SKM-1 (cell line): ENCODE measurements at regions not wholly inside any gene's neighbourhood (a gene's known extent, or its start where the extent isn't known, plus 50 kb on each side); places are given as distances from the start of the nearest gene placed in this dataset.
"Not testable (repeated sequence)": the region's sequence is repeated elsewhere in the genome, so short reads cannot be mapped to it uniquely, and the experiment has no call there.

ENCODE experiments used
- DNase-seq: peaks from one replicate; lab custom pipeline; 2025; ENCODE audit not compliant: unreplicated experiment; lab: John Stamatoyannopoulos, UW

DNA sequence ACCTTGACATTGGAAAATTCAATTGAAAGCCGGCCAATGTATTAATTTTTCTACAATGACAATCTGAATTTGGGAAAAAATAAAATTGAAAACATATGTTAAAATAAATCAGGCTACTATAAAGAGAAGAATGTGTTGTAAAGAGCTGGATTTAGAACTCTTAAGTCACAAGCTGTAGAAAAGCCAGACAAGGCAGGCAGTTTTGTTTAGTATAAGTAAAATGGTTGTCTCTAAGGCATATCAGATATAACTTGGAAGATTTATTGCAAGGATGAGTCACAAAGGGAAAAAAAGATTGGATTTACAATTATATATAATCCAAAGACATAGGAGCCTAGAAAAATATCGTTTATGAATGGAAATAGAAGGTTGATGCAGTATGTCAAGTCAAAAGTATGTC lies 549.1 kb upstream of the EPHA5 start:
- no peak for DNase-seq

DNA sequence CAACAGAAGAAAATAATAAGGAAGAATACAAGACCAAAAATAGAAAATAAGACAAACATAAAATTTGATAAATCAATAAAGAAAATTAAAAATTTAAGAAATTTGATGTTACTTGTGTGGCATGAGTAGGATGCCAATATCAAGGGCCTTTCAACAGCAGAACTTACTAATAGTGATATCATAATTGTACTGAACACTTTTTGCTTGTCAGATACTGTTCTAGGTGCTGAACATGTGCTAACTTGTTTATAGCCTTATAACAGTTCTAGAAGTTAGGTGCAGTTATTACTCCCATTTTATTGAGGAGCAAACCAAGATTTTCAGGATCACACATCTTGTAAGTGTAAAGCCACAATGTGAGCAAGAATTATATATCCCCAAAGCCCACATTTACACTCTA lies 546.0 kb upstream of the EPHA5 start:
- no peak for DNase-seq

DNA sequence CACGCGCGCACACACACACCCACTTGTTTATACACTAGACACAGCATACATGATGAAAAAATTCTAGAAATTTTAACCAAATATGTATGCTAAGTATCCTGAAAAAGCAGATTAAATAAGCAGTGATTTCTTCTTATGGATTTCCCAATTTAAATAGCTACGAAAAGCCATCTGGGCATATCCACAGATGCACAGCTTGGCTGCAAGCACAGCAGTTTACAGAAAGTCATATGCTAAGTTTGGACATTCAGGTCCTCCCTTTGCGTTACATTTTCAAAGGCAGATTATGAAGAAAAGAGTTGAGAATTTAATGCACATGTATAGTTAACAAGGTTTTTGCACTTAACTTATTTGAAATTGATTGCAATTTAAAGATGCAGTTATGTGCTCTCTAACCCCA lies 542.2 kb upstream of the EPHA5 start:
- DNase-seq: no peak

DNA sequence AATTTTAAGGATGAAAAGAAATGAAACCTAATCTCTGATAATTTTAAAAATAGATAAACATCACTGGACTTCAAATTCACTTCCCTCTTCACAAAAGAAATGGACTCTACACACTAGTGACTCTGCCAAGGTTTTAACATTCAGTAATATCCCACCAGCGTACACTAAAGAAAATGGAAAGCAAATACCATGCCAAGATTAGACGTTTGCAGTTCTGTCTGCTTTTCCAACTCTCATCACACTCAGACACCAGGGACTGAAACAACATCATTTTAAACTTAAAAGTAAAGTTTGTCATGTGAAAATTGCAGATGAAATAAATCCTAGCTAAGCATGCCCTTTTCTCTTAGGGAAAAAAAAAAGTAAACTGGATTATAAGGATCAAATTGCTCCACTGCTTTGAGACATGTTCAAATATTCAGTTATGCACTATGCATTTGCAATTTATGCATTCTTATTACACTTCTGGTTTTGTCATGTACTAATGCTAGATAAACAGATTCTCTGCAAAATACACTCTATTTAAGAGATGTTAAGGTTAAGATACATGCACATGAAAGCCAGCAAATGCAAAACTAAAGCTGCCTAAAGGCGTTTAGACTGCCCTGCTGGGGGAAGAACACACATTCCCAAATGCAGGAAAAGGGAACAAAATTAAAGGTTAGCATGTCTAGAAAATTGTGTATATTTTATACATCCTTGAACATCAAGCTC lies 534.4 kb upstream of the EPHA5 start:
- DNase-seq: no peak

DNA sequence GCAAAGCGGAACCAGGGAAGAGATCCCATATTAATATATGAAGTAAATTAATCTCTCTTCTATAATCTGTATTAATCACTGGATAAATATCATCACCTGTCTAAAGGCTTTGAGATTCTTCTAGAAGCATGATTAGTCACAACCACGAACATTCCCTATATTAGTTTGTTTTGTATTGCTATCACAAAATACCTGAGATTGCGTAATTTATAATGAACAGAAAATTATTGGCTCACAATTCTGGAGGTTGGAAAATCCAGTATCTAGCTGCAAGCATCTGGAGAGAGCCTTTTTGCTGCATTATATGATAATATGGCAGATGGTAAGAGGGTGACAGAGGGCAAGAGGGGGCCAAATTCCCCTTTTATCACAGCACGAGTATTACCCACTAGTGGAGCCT lies 532.6 kb upstream of the EPHA5 start:
- no peak for DNase-seq

DNA sequence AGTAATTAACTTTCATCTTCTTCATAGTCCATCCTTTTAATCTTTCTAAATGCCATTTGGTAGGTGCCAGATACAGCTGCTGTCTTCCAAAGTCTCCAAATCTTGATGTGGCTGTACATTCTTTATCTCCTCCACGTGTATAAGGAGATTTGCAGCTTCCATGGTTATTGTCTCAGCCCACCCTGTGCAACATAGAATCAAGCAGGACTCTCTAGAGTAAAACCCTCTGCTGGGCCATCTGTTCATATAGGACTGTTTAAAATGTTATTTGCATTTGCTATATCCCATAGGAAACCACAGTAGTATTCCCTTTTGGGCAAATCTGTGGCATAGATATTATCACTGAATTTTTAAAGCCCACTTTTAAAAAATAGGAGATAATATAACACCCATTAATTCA lies 527.2 kb upstream of the EPHA5 start:
- DNase-seq: no peak

DNA sequence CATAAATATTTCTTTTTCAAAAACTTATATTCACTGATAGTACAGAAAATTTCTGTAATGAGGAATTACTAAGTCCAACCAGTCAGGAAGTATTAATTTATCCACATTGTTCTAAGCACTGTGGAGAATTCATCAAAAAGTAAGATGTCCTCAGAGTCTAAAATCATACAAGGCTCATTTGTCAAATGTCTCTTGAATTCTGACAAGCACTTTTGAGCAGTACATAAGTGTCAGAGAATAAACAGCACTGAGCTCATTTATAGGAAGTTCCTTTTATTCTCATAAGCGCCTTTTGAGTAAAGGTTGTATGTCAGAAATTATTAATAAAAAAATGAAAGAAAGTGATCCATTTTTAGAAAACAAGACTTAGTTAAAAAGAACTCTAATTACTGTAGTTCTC lies 523.2 kb upstream of the EPHA5 start:
- no peak for DNase-seq

DNA sequence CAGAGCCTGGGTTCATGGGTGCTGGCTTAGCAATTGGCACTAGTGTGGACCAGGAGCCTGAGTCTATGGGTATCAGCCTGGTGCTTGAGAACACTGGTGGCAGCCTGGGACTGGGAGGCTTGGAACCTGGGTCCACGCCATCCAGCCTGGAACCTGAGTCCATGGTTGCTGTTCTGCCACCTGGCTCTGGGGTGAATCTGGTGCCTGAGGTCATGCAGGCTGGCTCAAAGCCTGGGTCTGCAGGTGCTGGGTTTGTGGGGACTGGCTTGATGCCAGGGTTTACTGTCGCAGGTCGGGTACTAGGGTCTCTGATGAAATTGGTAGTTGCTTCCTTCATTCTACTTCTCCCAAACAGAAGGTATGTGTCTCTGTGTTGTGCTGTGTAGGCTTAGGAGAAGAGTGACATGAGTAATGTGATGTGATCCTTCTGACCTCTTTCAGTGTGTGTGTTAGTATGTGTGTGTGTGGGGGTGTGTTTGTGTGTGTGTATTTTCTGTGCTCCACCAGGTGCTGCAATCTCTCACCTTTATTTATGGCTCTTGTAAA lies 517.0 kb upstream of the EPHA5 start:
- no peak for DNase-seq

DNA sequence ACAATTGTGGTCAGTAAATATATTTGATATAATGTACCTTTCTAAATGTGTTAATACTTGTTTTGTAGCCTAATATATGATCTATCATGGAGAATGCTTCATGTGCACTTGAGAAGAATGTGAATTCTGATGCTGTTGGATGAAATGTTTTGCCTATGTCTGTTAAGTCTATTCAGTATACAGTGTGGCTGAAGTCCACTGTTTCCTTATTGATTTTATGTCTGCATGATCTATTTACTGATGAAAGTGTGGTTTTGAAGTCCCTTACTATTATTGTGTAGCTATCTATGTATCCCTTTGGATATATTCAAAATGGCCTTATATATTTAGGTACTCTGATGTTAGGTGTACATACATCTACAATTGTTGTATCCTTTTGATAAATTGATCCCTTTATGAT lies 515.8 kb upstream of the EPHA5 start:
- no peak for DNase-seq

DNA sequence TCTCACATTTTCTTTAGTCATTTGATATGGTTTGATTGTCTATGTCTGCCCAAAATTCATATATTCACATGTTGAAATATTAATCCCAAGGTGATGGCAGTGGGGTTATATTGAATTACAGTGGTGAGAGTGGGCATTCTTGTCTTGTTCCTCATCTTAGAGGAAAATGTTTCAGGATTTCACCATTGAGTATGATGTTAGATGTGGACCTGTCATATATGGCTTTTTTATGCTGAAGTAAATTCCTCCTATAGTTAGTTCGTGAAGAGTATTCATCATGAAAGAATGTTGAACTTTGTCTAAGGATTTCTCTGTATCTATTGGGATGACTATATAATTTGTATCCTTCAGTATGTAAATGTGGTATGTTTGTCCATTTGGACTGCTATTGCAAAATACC lies 512.3 kb upstream of the EPHA5 start:
- DNase-seq: no peak

DNA sequence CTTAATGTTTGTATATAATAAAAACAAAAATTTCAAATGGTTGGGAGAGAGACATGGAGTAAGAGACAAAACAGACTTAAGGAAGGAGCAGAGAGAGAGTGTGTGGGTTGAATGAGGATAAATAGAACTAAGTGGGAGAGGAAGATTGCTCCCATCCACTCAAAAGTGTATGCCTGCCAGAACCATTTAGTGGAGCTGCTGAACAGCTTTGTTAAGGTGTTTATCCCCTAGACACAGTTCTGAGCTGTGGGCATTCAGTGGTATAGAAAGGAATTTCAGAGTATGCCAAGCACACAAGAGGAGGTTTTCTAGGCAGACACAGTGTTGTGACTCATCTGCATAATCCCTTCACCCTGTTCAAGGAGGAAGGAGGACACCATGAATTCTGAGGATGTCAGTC lies 508.6 kb upstream of the EPHA5 start:
- DNase-seq: no peak

DNA sequence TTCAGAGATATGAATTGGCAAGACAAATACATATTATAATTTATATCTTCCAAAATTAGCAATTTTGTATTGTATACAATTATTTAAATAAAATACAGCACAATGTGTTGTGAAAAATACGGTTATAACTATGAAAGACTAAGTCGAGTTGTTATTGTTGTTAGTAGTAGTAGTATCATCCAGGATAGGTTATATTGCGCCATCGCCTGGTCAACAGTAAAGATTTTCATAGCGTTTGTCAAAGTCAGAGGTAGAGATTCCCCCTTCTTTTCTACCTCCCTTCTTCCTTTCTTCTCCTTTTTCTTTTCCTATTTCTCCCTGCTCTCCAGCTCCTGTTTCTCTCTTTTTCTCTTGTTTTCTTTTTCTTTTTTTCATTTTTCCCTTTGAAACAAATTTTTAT lies 499.1 kb upstream of the EPHA5 start:
- no peak for DNase-seq

DNA sequence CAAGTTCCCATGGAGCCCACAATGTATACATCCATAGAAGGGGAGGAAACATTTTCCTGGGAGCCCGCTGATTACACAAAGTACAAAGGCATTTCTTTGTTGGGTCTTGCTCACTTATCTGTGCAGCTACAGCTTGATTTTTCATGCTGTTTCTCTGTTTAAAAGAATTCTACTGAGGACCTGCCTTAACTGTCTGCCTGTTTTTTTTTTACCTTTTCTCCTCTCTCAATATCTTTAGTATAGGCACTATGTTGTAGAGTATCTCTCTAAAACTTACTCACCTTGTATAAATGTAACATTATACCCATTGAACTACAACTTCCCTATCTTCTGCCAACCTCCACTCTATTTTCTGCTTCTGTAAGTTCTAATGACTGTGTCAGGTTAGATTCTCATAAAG lies 494.6 kb upstream of the EPHA5 start:
- no peak for DNase-seq

DNA sequence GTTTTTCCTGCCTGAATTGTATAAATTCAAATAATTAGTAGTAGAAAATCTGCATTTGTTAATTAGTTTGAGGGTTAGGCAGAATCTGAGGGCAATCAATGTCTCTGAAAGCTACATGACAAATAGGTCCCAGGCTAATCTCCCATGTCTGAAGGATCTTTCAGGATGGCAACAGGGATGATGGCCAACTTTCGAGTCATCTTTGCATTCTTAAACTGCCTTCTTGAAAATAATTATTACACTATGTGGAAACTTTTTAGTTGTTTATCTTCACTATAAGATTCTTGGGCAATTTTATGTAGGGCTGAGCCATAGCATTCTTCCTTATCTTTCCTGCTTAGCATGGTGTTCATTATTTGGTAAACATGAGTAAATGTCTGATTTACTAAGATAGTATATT lies 490.3 kb upstream of the EPHA5 start:
- no peak for DNase-seq

DNA sequence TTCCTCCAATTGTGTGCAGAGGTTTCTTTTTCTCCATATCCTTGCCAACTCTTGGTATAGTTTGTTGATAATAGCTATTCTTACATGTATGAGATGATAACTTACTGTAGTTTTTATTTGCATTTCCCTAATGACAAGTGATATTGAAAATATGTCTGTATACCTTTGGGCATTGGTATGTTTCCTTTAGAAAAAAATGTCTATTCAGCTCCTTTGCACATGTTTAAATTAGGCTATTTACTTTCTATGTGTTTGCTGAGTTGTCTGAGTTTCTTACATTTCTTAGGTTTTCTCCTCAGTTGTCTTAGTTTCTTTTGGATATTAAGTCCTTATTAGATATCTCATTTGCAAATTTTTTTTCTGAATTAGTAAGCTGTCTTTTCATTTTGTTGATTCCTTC lies 487.3 kb upstream of the EPHA5 start:
- no peak for DNase-seq

DNA sequence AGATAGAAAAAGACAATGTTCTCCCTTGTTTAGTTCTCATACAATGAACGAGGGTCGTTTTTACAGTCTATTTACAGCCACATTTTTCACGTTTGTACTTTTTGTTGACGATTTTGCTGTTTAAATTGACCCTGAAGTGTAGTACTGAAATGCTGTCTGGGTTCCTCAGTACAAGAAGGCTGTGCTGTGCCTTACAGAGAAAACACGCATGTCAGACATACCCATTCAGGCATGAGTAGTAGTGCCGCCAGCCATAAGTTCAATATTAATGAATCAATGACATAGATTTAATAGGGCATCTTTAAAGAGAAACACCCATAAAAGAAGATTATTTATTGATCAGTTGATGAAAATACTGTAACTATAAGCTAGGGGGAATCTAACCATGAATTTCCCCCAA lies 459.8 kb upstream of the EPHA5 start:
- no peak for DNase-seq

DNA sequence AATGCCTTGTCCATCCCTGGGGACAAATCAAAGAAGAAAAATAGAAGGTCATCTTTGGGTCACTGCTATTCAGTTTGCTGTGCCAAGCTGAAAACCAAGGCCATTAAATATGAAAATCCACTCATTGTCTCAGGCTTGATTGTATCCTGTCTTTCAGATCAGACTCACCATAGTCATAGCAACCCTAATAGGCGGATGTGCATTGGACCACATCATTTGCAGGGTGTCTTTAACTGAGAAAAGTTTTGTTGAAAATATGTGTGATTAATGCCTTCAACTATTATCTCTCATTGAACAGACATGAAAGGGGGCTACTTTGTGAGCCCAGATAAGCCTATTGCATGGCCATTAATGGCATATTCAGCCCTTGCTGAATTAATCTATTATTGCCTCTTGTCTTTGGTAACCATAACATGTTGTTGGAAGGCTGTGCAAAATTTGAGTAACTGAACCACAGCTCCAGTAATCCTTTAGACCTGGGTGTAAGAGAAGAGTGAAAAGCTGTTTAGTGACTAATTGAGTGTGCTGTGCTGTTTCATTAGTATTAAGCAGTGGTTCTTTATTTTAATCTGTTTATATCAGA lies 453.6 kb upstream of the EPHA5 start:
- no peak for DNase-seq

DNA sequence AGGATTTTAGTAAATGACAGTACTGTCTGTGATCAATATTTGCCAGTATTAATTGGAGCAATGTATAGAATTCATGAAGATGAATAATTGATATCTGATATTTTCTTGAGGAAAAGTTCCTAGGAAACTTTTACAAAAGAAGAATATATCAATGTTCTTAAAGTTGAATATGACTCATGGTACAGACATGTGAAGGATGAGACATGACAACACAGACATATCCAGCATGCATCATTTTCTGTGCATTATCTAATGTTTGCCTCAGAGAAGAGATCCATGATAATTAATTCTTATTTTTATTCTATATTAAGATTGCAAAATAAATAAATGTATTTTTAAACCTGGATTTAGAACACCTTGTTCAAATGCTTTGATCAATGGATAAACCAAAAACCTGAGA lies 452.9 kb upstream of the EPHA5 start:
- no peak for DNase-seq

DNA sequence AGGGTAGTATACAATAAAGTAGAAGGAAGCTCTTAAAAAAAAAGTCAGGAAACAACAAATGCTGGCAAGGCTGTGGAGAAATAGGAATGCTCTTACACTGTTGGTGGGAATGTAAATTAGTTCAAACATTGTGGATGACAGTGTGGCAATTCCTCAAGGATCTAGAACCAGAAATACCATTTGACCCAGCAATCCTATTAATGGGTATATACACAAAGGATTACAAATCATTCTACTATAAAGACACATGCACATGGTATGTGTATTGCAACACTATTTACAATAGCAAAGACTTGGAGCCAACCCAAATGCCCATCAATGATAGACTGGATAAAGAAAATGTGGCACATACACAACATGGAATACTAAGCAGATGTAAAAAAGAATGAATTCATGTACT lies 444.9 kb upstream of the EPHA5 start:
- not testable (repeated sequence) for DNase-seq

DNA sequence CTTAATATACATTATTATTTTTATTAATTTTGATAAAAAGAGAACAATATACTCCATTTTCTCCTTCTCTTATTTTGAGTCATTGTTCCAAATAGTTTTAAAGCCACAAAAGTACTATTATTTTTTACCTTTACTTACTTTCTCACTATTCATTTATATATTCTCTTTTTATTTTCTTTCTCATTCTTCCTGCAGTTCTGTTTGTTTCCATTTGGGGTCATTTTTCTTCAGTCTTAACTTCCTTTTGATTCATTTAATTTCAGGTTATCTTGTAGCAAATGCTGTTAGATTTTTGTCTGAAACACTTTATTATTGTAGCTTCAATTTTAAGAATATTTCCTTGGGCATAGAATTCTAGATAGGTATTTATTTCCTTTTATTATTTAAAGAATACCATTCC lies 438.6 kb upstream of the EPHA5 start:
- DNase-seq: no peak

DNA sequence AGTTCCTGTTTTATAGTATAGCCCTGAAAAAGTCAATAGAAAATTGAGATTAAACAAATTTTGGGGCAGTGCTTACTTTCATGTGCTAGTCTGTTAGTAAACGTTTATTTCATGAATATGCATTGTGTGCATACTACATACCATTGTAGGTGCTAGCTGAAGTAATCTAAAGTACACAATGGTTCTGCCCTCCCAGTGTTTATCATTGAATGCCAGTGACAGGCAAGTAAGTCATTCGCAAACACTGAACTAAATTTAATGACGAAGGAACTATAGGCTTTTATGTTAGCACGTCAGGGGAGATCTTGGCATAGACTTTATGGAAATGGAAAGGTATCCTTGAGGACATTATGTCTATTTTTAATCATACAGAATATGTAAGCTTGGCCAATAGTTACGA lies 426.9 kb upstream of the EPHA5 start:
- DNase-seq: no peak

DNA sequence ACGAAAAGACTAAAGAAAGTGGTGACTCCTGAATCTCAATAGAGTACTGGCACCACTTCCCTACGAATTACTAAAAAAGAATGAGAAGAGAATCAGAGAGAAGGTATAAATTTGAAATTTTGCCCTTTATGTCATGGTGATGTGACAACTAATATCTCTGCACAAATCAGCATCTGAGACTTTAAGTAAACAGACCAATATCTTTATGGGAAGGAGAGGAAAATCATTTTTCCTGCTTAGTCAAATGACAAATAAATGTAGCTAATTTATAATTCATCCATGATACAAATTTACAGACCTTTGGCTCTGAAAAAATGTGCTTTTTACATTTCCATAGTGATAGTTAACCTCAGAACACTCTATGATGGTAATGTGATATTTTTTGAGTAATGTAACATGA lies 424.8 kb upstream of the EPHA5 start:
- DNase-seq: no peak

DNA sequence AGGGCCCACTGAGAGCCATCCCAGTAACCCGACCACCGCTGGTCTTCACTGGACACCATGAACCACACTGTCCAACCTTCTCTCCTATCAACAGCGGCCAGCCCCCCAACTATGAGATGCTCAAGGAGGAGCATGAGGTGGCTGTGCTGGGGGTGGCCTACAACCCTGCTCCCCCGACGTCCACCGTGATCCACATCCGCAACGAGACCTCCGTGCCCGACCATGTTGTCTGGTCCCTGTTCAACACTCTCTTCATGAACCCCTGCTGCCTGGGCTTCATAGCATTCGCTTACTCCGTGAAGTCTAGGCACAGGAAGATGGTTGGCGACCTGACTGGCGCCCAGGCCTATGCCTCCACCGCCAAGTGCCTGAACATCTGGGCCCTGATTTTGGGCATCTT lies 423.8 kb upstream of the EPHA5 start:
- DNase-seq: no peak
